ENCODE measurements at regions not wholly inside any gene's neighbourhood (a gene's known extent, or its start where the extent isn't known, plus 50 kb on each side); places are given as distances from the start of the nearest gene placed in this dataset. TPM values are rescaled to one million over a fixed set of nuclear protein-coding genes. Genes with fewer than 3 reads are reported as not detected.

DNA sequence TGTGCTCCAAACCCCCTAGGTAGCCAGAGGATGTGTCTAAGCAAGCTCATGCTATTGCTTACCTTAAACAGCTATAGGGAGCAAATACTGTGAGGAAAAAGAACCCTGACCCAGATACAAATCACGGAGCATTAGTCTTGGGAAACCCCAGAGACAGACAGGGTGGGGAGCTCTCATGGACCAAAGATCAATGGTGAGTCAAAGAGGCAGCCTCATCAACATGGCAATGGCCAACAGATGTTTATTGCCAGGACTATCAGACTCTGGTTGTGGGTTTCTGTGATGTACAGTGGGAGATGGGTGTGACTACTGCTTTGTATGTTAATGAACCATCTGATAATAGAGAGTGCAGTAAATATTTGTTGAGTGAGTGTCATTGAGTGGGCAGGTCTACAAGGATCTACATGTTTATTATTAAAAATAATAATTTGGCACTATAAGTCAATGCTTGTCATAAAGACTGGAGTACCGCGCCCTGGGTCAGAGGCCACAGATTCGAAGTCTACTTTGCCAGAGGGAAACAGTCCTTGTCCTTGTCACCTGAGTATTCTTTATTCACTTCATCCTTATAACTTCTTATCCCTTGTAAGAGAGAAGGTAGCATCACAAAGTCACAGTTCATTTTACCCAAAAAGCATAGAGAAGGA, 56.5 kb upstream of the RAI14 start:
- CTCF ChIA-PET: interaction anchor here (1.0 to 1.7 kb wide), 2 partner anchors 9 to 76 kb away, joined by 3 to 6 read pairs; no protein-coding TSS in a partner anchor
- POLR2A ChIA-PET: no interaction called here
- Histone ChIP-seq H3K36me3 (ENCODE audit: control insufficient read depth, insufficient read depth, low read length) (no peaks in the 10 kb centered on the region), H3K4me3 (ENCODE audit: low read depth, low read length) (no peak overlapping the region), H3K27me3 (ENCODE audit: control insufficient read depth, insufficient read depth, low read length) (no peaks in the 10 kb centered on the region)
- no peak for DNase-seq (ENCODE audit: low read depth)
- TF ChIP-seq, protein P1, sequence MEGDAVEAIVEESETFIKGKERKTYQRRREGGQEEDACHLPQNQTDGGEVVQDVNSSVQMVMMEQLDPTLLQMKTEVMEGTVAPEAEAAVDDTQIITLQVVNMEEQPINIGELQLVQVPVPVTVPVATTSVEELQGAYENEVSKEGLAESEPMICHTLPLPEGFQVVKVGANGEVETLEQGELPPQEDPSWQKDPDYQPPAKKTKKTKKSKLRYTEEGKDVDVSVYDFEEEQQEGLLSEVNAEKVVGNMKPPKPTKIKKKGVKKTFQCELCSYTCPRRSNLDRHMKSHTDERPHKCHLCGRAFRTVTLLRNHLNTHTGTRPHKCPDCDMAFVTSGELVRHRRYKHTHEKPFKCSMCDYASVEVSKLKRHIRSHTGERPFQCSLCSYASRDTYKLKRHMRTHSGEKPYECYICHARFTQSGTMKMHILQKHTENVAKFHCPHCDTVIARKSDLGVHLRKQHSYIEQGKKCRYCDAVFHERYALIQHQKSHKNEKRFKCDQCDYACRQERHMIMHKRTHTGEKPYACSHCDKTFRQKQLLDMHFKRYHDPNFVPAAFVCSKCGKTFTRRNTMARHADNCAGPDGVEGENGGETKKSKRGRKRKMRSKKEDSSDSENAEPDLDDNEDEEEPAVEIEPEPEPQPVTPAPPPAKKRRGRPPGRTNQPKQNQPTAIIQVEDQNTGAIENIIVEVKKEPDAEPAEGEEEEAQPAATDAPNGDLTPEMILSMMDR (IDR thresholded peaks at IDR 0.05; ENCODE audit: insufficient read depth, low read depth, low read length): no peak

DNA sequence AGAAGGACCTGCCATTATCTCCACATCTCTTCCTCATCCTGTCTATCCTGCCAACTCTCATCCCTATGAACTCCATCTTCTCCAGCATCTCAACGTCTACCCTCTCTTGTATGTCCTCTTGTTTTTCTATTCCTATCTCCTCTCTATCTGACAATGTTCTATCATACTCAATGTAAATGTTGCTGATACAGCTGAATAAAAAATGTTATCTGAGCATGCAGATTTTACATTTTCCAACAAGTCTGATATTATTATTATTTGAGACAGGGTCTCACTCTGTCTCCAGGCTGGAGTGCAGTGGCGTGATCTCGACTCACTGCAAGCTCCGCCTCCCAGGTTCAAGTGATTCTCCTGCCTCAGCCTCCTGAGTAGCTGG, 56.0 kb upstream of the RAI14 start:
- ChIA-PET CTCF (interaction anchor here (1.7 kb wide), 1 partner anchor 8 kb away, joined by 6 read pairs; no protein-coding TSS in a partner anchor), POLR2A (no interaction called here)
- H3K36me3 ChIP-seq (ENCODE audit: control insufficient read depth, insufficient read depth, low read length): no peaks in the 10 kb centered on the region

DNA sequence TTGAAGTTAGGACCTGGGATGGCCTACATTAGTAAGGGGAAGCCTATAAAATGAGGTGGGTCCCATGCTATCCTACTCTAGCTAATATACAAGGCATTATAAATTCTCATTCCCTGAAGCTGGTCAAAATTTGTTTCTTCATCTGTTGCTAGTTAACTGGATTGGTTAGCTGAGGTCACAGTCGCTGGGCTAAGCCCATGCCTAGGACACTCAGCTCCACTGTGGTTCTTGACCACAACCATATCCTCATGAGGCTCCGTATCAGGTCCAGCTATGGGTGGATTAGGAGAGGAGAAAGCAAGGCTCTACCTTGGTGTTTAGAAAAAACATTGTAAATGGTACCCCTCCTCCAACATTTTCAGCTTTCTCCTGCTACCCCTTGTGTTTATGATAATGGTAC, 52.8 kb upstream of the RAI14 start:
- no peaks in the 10 kb centered on the region for H3K36me3 ChIP-seq (ENCODE audit: control insufficient read depth, insufficient read depth, low read length)
- DNase-seq (ENCODE audit: low read depth): no peak
- TF ChIP-seq, protein P1 (IDR thresholded peaks at IDR 0.05; ENCODE audit: insufficient read depth, low read depth, low read length): no peak
- no peaks in the 10 kb centered on the region for H3K27me3 ChIP-seq (ENCODE audit: control insufficient read depth, insufficient read depth, low read length)
- H3K4me3 ChIP-seq (ENCODE audit: low read depth, low read length): no peak overlapping the region
- CTCF ChIA-PET: interaction anchor here (1.0 kb wide), 1 partner anchor 24 kb away, joined by 3 read pairs; no protein-coding TSS in a partner anchor
- POLR2A ChIA-PET: no interaction called here

More for the DNA sequence above, 56.0 kb upstream of the RAI14 start:
- no peak for DNase-seq (ENCODE audit: low read depth)
- Histone ChIP-seq H3K27me3 (ENCODE audit: control insufficient read depth, insufficient read depth, low read length) (no peaks in the 10 kb centered on the region), H3K4me3 (ENCODE audit: low read depth, low read length) (no peak overlapping the region)
- TF ChIP-seq, protein P1 (IDR thresholded peaks at IDR 0.05; ENCODE audit: insufficient read depth, low read depth, low read length): no peak

DNA sequence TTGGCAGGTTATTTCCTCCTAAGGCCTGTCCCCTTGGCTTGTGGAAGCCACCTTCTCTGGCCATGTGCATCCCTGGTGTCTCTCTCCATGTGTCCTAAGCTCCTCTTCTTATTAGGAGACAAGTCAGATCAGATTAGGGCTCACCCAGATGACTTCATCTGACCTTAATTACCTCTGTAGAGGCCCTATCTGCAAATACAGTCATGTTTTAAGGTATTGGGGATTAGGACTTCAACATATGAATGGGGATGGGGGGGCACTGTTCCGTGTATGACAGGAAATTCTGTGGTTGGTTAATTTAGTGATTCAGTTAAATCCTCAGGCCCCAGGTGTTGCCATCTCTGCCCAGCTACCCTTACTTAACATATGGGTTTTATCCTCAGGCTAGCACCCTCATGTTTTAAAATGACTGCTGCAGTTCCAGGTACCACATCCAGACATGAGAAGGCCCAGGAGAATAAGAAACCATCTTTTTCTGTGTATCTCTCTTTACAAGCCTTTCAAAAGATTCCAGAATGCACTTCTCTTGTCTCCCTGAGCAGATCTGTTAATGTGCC, 51.9 kb upstream of the RAI14 start:
- TF ChIP-seq, protein P1 (IDR thresholded peaks at IDR 0.05; ENCODE audit: insufficient read depth, low read depth, low read length): no peak
- POLR2A ChIA-PET: no interaction called here
- DNase-seq (ENCODE audit: low read depth): no peak
- CTCF ChIA-PET: no interaction called here
- Histone ChIP-seq H3K36me3 (ENCODE audit: control insufficient read depth, insufficient read depth, low read length) (no peaks in the 10 kb centered on the region), H3K4me3 (ENCODE audit: low read depth, low read length) (no peak overlapping the region), H3K27me3 (ENCODE audit: control insufficient read depth, insufficient read depth, low read length) (no peaks in the 10 kb centered on the region)

DNA sequence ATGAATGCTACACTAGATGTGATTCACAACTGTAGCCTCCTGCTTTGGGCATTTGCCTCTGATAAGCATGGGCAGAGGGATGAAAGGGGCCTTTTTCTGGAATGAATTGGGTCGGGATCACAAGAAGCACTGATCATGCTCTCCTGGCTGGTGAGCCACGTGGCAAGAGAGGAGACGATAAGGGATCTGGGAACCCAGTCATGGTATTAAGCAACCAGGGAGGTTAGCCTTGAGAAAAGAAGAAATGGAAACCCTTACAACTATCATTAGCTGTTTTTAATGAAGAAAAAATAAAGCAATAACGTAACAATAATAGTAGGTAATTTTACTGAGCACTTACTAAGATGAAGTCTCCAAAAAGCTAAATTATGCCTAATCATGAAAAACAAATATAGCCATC, 50.0 kb upstream of the RAI14 start:
- TF ChIP-seq, protein P1 (IDR thresholded peaks at IDR 0.05; ENCODE audit: insufficient read depth, low read depth, low read length): no peak
- H3K27me3 ChIP-seq (ENCODE audit: control insufficient read depth, insufficient read depth, low read length): no peaks in the 10 kb centered on the region
- DNase-seq (ENCODE audit: low read depth): no peak
- CTCF ChIA-PET: interaction anchor here (0.7 kb wide), 1 partner anchor 20 kb away, joined by 4 read pairs; no protein-coding TSS in a partner anchor
- H3K36me3 ChIP-seq (ENCODE audit: control insufficient read depth, insufficient read depth, low read length): no peaks in the 10 kb centered on the region
- POLR2A ChIA-PET: no interaction called here
- H3K4me3 ChIP-seq (ENCODE audit: low read depth, low read length): no peak overlapping the region

Small RNAs in the stretch of these regions (small RNA-seq; reads per million reads assigned to genes)
- gene AC139792.3 (ENCODE audit: insufficient read length, low read depth, low replicate concordance): not detected

All from BJ (cell line).